Gastroesophageal sphincter (tissue), 3 donors: ENCODE measurements at regions not wholly inside any gene's neighbourhood (a gene's known extent, or its start where the extent isn't known, plus 50 kb on each side); places are given as distances from the start of the nearest gene placed in this dataset.

Source experiments
- EP300 ChIP-seq: sonication (generic); formaldehyde crosslinking; IDR thresholded peaks from one replicate; pipeline ENCODE4 v1.6.1; 2017; ENCODE audit warnings: antibody characterized with exemption, mild to moderate bottlenecking
- POLR2A ChIP-seq, 2 donors: fragments of 450-650 bp; IDR thresholded peaks; one replicate each; pipeline ENCODE4 v1.6.1; 2017; ENCODE audit warnings: antibody characterized with exemption in 2 of 2, mild to moderate bottlenecking in 2 of 2, moderate library complexity in 1 of 2
- POLR2AphosphoS5 ChIP-seq: sonication (generic); formaldehyde crosslinking; IDR thresholded peaks from one replicate; pipeline ENCODE4 v1.6.1; 2017; ENCODE audit warnings: antibody characterized with exemption
- TF ChIP-seq, protein P1 (sequence below), 4 experiments: fragments of 200-600 bp in 2 of 4; fragments of 450-650 bp in 2 of 4; sonication (generic) in 1 of 4; IDR thresholded peaks; one replicate each; pipeline ENCODE4 v1.5.1; 2017 to 2019; ENCODE audit warnings: antibody characterized with exemption in 4 of 4, mild to moderate bottlenecking in 2 of 4, moderate library complexity in 2 of 4

DNA sequence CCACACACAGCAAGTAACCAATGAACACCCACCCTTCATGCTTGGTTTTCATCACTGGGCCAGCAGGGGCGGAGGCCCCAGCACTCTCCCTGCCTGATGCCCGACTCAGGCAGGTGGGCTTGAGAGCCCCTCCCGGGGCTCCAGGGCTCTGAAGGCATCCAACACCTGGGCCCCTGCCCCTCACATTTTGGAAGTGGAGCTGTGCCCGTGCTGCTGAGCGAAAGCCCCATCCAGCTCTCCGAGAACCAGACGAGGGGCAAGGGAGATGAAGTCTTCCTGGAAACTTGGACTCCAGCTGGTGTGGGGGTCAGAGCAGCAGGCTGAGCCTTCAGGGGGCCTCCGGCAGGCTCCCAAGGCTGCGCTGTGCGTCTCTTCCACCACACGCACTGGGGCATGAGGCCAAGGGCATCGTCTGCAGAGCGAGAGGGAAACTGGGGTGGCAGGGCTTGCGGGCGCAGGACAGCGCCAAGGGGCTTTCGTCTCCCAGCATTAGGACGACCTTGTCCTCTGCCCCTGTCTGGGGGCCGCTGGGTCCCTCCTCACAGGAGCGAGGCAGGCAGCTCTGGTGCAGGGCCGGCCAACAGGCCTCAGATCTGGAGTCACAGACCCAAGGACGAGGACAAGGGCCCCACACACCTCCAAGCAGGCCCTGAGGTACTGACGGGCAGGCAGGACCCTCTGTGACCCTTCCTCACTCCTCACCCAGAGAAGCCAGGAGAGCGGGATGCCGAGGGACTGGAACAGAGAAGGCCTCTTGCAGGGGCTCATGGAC, 108.3 kb upstream of the FAM20C start:
- TF ChIP-seq POLR2A (IDR thresholded peaks at IDR 0.05): no peak
- TF ChIP-seq, protein P1, sequence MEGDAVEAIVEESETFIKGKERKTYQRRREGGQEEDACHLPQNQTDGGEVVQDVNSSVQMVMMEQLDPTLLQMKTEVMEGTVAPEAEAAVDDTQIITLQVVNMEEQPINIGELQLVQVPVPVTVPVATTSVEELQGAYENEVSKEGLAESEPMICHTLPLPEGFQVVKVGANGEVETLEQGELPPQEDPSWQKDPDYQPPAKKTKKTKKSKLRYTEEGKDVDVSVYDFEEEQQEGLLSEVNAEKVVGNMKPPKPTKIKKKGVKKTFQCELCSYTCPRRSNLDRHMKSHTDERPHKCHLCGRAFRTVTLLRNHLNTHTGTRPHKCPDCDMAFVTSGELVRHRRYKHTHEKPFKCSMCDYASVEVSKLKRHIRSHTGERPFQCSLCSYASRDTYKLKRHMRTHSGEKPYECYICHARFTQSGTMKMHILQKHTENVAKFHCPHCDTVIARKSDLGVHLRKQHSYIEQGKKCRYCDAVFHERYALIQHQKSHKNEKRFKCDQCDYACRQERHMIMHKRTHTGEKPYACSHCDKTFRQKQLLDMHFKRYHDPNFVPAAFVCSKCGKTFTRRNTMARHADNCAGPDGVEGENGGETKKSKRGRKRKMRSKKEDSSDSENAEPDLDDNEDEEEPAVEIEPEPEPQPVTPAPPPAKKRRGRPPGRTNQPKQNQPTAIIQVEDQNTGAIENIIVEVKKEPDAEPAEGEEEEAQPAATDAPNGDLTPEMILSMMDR (IDR thresholded peaks at IDR 0.05): no peak
- TF ChIP-seq EP300: no peak
- TF ChIP-seq POLR2AphosphoS5: no peak
